GM19035 (cell line): ENCODE measurements at regions not wholly inside any gene's neighbourhood (a gene's known extent, or its start where the extent isn't known, plus 50 kb on each side); places are given as distances from the start of the nearest gene placed in this dataset.
"Not testable (repeated sequence)": the region's sequence is repeated elsewhere in the genome, so short reads cannot be mapped to it uniquely, and the experiment has no call there.

ENCODE experiments used
- ATAC-seq: cut with Tn5 transposase; IDR thresholded peaks from one replicate; pipeline ENCODE4 v1.9.1; 2021; ENCODE audit not compliant: unreplicated experiment

- ATAC-seq: no peak
Measured at GRCh38 chr12:90710711-90711110, 244.3 kb downstream of the CCER1 start.

DNA sequence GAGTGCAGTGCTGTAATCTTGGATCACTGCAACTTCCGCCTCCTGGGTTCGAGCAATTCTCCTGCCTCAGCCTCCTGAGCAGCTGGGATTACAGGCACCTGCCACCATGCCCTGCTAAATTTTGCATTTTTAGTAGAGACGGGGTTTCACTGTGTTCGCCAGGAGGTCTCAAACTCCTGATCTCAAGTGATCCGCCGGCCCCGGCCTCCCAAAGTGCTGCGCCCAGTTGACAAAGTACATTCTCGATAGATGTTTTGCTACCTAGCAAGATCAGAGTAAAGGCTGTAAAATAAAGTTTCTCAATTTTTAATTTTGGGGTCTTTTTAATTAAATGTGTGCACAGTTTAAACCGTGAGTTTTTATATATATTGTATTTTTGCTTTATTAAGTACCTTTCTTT lies 248.9 kb downstream of the CCER1 start:
- ATAC-seq: no peak

DNA sequence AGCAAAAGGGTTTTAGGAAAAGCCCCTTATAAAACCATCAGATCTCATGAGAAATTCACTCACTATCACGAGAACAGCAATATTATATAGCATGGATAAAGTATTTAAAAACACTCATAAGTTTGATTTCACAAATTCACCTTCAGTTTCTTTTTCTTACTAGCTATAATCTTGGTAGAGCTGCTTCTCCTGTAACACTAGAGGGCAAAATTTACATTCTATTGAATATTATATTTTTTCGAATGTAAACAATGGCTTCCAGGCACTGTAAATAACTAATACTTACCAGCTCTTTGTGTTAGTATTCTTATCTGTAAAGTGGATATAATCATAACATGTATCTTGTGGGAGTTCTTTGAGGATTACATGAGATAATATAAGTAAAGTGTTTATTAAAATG lies 259.6 kb downstream of the CCER1 start:
- no peak for ATAC-seq

- no peak for ATAC-seq
Measured at GRCh38 chr12:90690120-90690519, 264.9 kb downstream of the CCER1 start.

DNA sequence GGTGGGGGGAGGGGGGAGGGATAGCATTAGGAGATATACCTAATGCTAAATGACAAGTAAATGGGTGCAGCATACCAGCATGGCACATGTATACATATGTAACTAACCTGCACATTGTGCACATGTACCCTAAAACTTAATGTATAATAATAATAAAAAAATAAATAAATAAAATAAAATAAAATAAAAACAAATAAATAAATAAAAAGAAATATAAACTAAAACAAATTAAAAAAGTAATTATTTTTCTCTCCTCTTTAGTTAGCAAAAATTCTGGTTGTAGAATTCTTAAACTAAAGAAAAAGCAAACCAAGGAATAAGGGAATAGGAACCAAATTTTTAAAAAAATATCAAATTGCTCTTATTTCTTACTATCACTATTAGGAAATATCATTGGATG lies 267.3 kb downstream of the CCER1 start:
- not testable (repeated sequence) for ATAC-seq

DNA sequence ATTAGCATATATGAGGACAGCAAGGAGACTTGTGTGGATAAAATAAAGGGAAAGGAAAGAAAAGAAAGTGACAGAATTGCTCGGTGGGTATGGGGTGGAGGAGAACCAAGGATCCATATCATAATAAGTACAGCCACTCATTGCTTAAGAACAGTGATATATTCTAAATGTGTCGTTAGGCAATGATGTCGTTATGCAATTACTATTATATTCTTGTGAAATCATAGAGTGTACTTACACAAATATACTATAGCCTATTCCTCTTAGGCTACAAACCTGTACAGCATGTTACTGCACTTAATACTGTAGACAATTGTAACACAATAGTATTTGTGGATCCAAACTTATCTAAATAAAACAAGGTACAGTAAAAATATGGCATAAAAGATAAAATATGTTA lies 271.1 kb downstream of the CCER1 start:
- no peak for ATAC-seq

DNA sequence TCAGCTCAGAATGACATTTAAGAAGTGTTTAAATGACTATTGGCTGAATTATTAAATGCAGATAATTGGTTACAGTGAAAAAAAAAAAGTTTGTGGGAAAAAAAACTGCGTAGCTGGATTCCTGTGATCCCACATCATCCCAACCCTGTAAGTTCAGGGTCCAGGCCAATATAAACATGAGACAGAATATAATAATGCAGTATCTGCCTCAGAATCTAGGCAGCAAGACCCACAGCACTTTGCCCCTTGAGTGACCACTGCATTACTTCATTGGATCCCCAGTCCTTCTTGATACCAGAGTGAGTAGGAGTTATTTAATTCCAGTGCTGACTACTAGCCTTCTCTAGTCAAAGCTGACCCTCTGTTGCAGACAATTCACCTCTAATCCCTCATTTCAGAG lies 272.6 kb downstream of the CCER1 start:
- ATAC-seq: no peak

- no peak for ATAC-seq
Measured at GRCh38 chr12:90679674-90680073, 275.3 kb downstream of the CCER1 start.

DNA sequence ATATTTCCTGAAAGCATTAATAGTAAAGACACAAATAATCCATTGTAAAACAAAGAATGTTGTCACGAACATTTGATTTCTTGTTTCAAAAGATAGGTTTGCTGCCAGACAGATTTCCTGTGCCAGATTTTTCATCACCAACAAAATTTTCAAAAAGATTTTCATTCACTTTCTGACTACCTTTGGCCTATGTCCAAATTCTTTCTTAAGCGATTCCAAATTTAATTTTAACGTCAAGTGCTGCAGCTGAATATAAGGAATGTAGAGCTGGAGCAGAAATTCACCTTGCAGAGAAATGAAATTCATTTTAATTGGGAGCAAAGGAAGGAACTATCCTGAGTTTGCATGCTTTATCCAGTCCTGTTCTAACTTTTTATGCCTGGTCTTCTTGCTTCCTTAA lies 277.4 kb downstream of the CCER1 start:
- ATAC-seq: no peak

GRCh38 chr12:90677055-90677454 lies 277.9 kb downstream of the CCER1 start:
- ATAC-seq: no peak

DNA sequence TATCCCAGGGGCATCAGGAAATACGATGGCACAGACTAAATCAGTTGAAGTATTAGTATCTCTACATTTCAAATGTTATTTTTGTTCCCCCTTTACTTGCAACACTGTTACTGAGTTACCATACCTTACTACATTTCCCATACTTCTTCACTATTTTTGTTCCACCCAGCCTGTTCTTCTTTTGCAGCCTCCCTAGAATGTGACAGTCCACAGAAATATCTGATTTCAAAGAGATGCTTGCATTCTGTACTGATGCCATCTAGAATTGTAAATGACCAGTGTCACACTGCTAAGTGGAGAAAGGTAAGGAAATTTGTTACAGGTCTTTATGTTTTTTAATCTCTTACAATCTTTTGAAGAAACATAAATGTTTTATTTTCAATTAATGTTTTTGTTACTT lies 279.9 kb downstream of the CCER1 start:
- ATAC-seq: no peak

DNA sequence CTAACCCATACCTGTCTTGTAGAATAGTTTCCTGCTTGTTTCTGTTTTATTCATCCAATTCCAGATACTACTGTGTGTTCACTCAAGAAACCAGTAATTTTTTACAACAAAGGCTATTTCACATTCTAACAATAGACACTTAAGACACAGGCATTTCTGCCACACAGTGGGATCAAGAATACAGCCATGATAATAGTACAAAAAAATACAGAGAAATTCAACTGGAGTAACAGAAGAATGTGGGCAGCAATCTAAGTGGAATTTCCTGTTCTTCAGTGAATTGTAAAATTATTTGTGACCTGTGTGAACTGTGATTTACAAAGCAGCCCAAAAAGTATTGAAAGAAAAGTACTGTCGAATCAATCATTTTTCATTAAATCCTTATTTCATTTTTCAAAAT lies 282.9 kb downstream of the CCER1 start:
- ATAC-seq: no peak

- not testable (repeated sequence) for ATAC-seq
Measured at GRCh38 chr12:90663949-90664348, 291.0 kb downstream of the CCER1 start.

DNA sequence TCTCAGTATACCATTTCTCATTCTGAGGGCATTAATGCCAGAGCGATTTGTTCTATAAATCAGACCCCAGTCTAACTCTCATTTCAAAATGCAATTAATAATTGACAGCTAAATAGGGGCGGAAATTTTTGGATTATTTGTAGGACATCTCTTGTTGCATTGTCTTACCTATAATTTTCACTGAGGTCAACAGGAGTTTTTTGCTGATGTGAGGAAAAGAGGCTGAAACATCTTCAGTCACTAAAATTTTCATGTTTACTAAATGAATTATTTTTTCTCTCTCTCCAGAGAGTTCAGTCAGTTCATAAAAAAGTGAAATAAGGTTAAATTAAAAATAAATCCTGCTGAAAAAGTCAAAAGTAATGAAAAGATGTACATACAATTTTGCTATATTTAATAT lies 295.9 kb downstream of the CCER1 start:
- ATAC-seq: no peak

GRCh38 chr12:90653040-90653439 lies 301.9 kb downstream of the CCER1 start:
- no peak for ATAC-seq

- no peak for ATAC-seq
Measured at GRCh38 chr12:90652280-90652679, 302.7 kb downstream of the CCER1 start.

DNA sequence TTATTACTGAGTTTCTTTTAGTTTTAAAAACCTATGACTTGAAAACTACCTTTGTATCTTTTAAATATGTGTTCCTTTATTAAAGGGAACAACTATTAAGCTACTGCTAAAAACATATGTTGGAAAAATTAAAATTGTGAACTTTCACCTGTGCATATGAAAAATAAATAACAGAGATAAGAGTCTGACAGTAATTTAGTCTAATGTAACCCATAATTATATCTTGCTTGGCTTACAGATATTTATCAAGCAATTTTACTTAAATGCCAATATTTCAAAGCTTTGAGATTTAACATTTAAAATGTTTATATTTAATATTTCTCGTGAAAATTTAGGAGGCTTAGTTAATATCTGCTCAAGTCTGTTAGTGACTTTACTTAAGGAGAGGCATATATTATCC lies 309.8 kb downstream of the CCER1 start:
- no peak for ATAC-seq

- no peak for ATAC-seq
Measured at GRCh38 chr12:90631591-90632212, 323.3 kb downstream of the CCER1 start.

- no peak for ATAC-seq
Measured at GRCh38 chr12:90630006-90630405, 325.0 kb downstream of the CCER1 start.

DNA sequence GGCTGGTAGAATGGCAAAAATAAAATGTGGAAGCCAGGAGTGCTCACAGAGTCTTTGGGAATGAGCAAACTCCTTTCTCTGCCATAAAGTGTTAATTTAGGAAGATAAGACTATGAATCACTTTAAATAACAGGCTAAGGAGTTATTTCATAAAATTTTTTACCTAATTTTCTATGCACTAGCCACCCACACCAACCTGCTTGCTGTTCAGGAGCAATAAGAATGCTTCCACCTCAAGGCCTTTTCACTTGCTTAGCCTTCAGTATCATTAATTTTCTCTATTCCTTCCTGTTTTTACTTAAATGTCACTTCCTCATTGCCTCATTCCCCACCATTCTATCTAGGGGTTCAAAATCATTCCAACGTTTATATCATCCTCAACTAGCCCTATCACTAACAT lies 326.8 kb downstream of the CCER1 start:
- ATAC-seq: no peak

DNA sequence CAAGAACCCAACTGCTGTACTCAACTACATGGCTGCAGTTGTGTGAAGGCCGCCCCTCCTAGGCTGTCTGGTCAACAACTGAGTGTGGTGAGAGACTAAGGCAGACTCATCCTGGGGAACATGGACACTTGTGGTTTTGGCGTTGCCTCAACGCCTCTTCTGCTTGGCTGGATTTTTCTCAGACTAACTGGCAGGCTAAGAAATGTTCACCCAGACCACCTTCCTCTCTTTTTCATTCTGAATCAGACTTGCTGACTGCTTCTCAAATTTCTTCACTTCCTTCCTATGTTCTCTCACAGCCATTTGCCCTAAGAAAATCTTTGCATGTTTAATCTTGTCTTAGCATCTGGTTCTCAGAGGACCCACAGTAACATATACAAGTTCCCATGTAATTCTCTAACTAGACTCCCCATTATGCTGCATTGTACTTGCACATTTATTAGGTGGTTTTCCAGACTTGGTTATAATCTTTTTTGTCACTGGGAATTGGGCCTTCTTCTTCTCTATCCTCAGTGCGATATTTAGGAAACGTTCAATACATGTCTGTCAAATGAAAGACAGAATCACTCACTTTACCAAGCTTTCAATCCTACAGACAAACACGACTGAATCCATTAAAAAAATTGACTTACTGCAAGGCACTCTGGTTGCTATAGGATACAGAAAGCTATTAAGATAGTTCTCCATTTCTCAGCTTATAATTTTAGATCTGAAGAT lies 327.6 kb downstream of the CCER1 start:
- no peak for ATAC-seq

DNA sequence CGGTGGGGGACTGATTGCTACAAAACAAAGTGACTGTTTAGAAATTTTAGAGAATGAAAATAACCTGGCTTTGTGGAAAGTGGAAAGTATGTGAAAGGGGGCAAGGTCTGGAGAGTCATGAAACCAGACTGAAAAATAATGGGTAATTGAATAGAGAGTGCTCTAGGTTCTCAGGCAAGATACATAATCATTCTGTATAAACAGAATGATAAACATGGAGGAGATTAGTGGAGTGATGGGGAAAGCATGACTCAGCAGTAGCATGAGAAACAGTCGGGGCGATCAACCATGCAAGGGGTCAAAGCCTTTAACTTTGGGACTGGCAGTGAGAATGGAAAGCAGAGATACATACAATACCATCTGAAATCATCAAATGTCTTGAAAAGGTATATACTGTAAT lies 332.5 kb downstream of the CCER1 start:
- no peak for ATAC-seq

GRCh38 chr12:90621927-90622326 lies 333.0 kb downstream of the CCER1 start:
- no peak for ATAC-seq
